IMR-90 (cell line): ENCODE measurements at regions not wholly inside any gene's neighbourhood (a gene's known extent, or its start where the extent isn't known, plus 50 kb on each side); places are given as distances from the start of the nearest gene placed in this dataset.

Experiments used
- ATAC-seq: fragments of 200-7000 bp; cut with Tn5 transposase; 2 replicates; pipeline ENCODE4 v1.9.1; 2020; ENCODE audit warnings: low read depth, mild to moderate bottlenecking, moderate library complexity
- BruUV-seq: library from RNA; stranded (reverse); fragments of 400-500 nt; replicated peaks from 2 replicates; lab custom pipeline; 2021; lab: Mats Ljungman, UMichigan
- CTCF ChIA-PET: fragments of 300-600 bp; formaldehyde crosslinking; extraction: SDS; loops from one replicate; lab custom pipeline; 2021; ENCODE audit warnings: antibody characterized with exemption; lab: Yijun Ruan, JAX
- POLR2A ChIA-PET: fragments of 300-600 bp; sonication (Branson Sonifier 250); formaldehyde crosslinking; loops from one replicate; lab custom pipeline; 2022; ENCODE audit warnings: antibody characterized with exemption; ENCODE audit not compliant: unreplicated experiment; lab: Charles Lee
- DNase-seq: peaks from one replicate; pipeline ENCODE4 v3.0.0; 2013
- H2AFZ ChIP-seq: replicated peaks from 2 replicates; pipeline ENCODE3; 2013; ENCODE audit warnings: low read length, mild to moderate bottlenecking; ENCODE audit not compliant: poor library complexity
- H2AK5ac ChIP-seq: 2 replicates; pipeline ENCODE4 v1.6.1; 2013; ENCODE audit warnings: low read depth, low read length, inconsistent platforms
- H2AK9ac ChIP-seq: replicated peaks from 2 replicates; pipeline ENCODE3; 2013; ENCODE audit warnings: mild to moderate bottlenecking, low read depth, low read length, moderate library complexity; ENCODE audit not compliant: poor library complexity
- H2BK120ac ChIP-seq: 2 replicates; pipeline ENCODE4 v1.6.1; 2013; ENCODE audit warnings: low read depth, low read length, inconsistent platforms
- H2BK15ac ChIP-seq: 3 replicates; pipeline ENCODE4 v1.6.1; 2013; ENCODE audit warnings: low read depth, low read length, inconsistent platforms
- H2BK20ac ChIP-seq: 2 replicates; pipeline ENCODE4 v1.6.1; 2013; ENCODE audit warnings: low read depth, mild to moderate bottlenecking, inconsistent platforms, low read length, moderate library complexity
- H2BK5ac ChIP-seq: 2 replicates; pipeline ENCODE4 v1.6.1; 2013; ENCODE audit warnings: mild to moderate bottlenecking, low read depth, low read length, inconsistent platforms; ENCODE audit not compliant: poor library complexity, severe bottlenecking
- H3K14ac ChIP-seq: replicated peaks from 2 replicates; pipeline ENCODE4 v1.6.1; 2013; ENCODE audit warnings: low read depth, low read length, inconsistent platforms
- H3K18ac ChIP-seq: 2 replicates; pipeline ENCODE4 v1.6.1; 2013; ENCODE audit warnings: low read depth, low read length, control low read depth
- H3K23ac ChIP-seq: 2 replicates; pipeline ENCODE4 v1.6.1; 2013; ENCODE audit warnings: low read depth, low read length, inconsistent platforms
- H3K27ac ChIP-seq: 2 replicates; pipeline ENCODE4 v1.5.1; 2013; ENCODE audit warnings: mild to moderate bottlenecking, control low read depth, low read length; ENCODE audit not compliant: insufficient read depth
- H3K27me3 ChIP-seq: 2 replicates; pipeline ENCODE4 v1.6.1; 2013; ENCODE audit warnings: low read length; ENCODE audit not compliant: control insufficient read depth, insufficient read depth
- H3K36me3 ChIP-seq: 2 replicates; pipeline ENCODE4 v1.6.1; 2013; ENCODE audit warnings: low read length, mixed read lengths; ENCODE audit not compliant: control insufficient read depth, insufficient read depth
- H3K4ac ChIP-seq: 2 replicates; pipeline ENCODE4 v1.6.1; 2013; ENCODE audit warnings: low read depth, low read length, inconsistent platforms
- H3K4me1 ChIP-seq: 2 replicates; pipeline ENCODE4 v1.6.1; 2013; ENCODE audit warnings: low read length, mixed read lengths; ENCODE audit not compliant: control insufficient read depth, insufficient read depth
- H3K4me2 ChIP-seq: 2 replicates; pipeline ENCODE4 v1.6.1; 2013; ENCODE audit warnings: low read depth, mild to moderate bottlenecking, control low read depth, low read length, moderate library complexity
- H3K4me3 ChIP-seq: 2 replicates; pipeline ENCODE4 v1.5.1; 2013; ENCODE audit warnings: low read depth, mild to moderate bottlenecking, control low read depth, low read length, moderate library complexity; ENCODE audit not compliant: insufficient read depth
- H3K56ac ChIP-seq: 2 replicates; pipeline ENCODE4 v1.6.1; 2013; ENCODE audit warnings: low read length, inconsistent platforms; ENCODE audit not compliant: insufficient read depth; ENCODE audit errors: extremely low read depth
- H3K79me1 ChIP-seq, 2 experiments: 2 replicates each; pipeline ENCODE4 v1.6.1; 2013; ENCODE audit warnings: low read length in 2 of 2, inconsistent platforms in 1 of 2, low read depth in 1 of 2
- H3K9ac ChIP-seq: 2 replicates; pipeline ENCODE4 v1.6.1; 2013; ENCODE audit warnings: low read depth, low read length, control low read depth
- H3K9me1 ChIP-seq: 2 replicates; pipeline ENCODE4 v1.6.1; 2013; ENCODE audit warnings: low read length, inconsistent platforms; ENCODE audit not compliant: insufficient read depth
- H3K9me3 ChIP-seq: 2 replicates; pipeline ENCODE4 v1.6.1; 2013; ENCODE audit warnings: low read length; ENCODE audit not compliant: control insufficient read depth, insufficient read depth
- H4K20me1 ChIP-seq: 2 replicates; pipeline ENCODE4 v1.6.1; 2013; ENCODE audit warnings: low read length, inconsistent platforms; ENCODE audit not compliant: insufficient read depth
- H4K5ac ChIP-seq: 2 replicates; pipeline ENCODE4 v1.6.1; 2013; ENCODE audit warnings: mild to moderate bottlenecking, low read depth, low read length, control low read depth
- H4K8ac ChIP-seq, 2 experiments: 2 replicates each; pipeline ENCODE4 v1.6.1; 2013; ENCODE audit warnings: low read depth in 2 of 2, low read length in 2 of 2, control low read depth in 1 of 2, inconsistent platforms in 1 of 2
- H4K91ac ChIP-seq: 2 replicates; pipeline ENCODE4 v1.6.1; 2013; ENCODE audit warnings: low read depth, low read length, inconsistent platforms; ENCODE audit not compliant: insufficient read depth
- CHD1 ChIP-seq: IDR thresholded peaks from 2 replicates; pipeline ENCODE4 v1.6.1; 2012; ENCODE audit warnings: low read depth, low read length, improper control_type of control experiment
- CTCF ChIP-seq: conservative IDR thresholded peaks from 2 replicates; pipeline ENCODE4 v1.5.1; 2012; ENCODE audit warnings: mild to moderate bottlenecking, low read depth, low read length, improper control_type of control experiment
- FOS ChIP-seq: fragments of 150-350 bp; IDR thresholded peaks from 2 replicates; pipeline ENCODE4 v1.6.1; 2016; ENCODE audit warnings: low read depth, low read length
- MAFK ChIP-seq: IDR thresholded peaks from 2 replicates; pipeline ENCODE4 v1.6.1; 2012; ENCODE audit warnings: low read depth, low read length, improper control_type of control experiment
- MAZ ChIP-seq: IDR thresholded peaks from 2 replicates; pipeline ENCODE4 v1.6.1; 2012; ENCODE audit warnings: low read depth, mild to moderate bottlenecking, low read length, improper control_type of control experiment, moderate library complexity, borderline replicate concordance
- MXI1 ChIP-seq: IDR thresholded peaks from 2 replicates; pipeline ENCODE4 v1.6.1; 2012; ENCODE audit warnings: low read depth, mild to moderate bottlenecking, low read length, moderate library complexity, borderline replicate concordance
- SMC3 ChIP-seq: fragments of 150-350 bp; IDR thresholded peaks from 2 replicates; pipeline ENCODE4 v1.6.1; 2016; ENCODE audit warnings: low read depth, mild to moderate bottlenecking, antibody characterized with exemption, low read length, moderate library complexity
- USF2 ChIP-seq: fragments of 150-350 bp; IDR thresholded peaks from 2 replicates; pipeline ENCODE4 v1.6.1; 2017; ENCODE audit warnings: mild to moderate bottlenecking, antibody characterized with exemption, low read length, low read depth
- WGBS, 2 experiments: methylation state at CpG; one replicate each; pipeline versions ENCODE4 v1.1.5 to v1.1.7; 2013; ENCODE audit warnings: missing lambda C conversion rate in 2 of 2; ENCODE audit not compliant: insufficient read length in 1 of 2; ENCODE audit errors: extremely low coverage in 2 of 2; 5-methylcytosine and 5-hydroxymethylcytosine counted together
- dilution Hi-C: fragments of 300-500 bp; cut with HindIII; formaldehyde crosslinking; loops from one replicate; pipeline ENCODE4 v1.14.3; 2018; ENCODE audit warnings: low sequenced_read_pairs; ENCODE audit not compliant: unreplicated experiment
- in situ Hi-C: fragments of 300-500 bp; cut with MboI; formaldehyde crosslinking; loops from 3 replicates; pipeline ENCODE4 v1.14.3; 2019; ENCODE audit warnings: low sequenced_read_pairs, inconsistent platforms, mixed read lengths
- intact Hi-C: fragments of 100-400 bp; cut with micrococcal nuclease; formaldehyde crosslinking; loops from 2 replicates; pipeline ENCODE4 v1.10.0; 2022

- in situ Hi-C loops (no loop called here), intact Hi-C loops (no loop called here), dilution Hi-C loops (no loop called here)
- Histone ChIP-seq H3K9me3 (no peaks in the 10 kb centered on the region), H2BK15ac (no peak overlapping the region), H3K4me2 (no peak overlapping the region), H4K5ac (no peak overlapping the region), H2AK5ac (no peak overlapping the region), H2AFZ (no peak overlapping the region), H4K20me1 (no peaks in the 10 kb centered on the region), H2AK9ac (no peak overlapping the region), H3K23ac (no peak overlapping the region), H3K27me3 (no peaks in the 10 kb centered on the region), H3K4ac (no peak overlapping the region), H4K91ac (no peak overlapping the region), H3K14ac (no peak overlapping the region), H3K9me1 (no peaks in the 10 kb centered on the region), H2BK20ac (no peak overlapping the region), H3K9ac (no peak overlapping the region), H4K8ac (no peak overlapping the region), H3K4me3 (no peak overlapping the region), H2BK5ac (no peak overlapping the region), H3K18ac (no peak overlapping the region), H2BK120ac (no peak overlapping the region), H3K27ac (no peak overlapping the region), H3K79me1 (no peaks in the 10 kb centered on the region), H3K56ac (no peak overlapping the region), H3K36me3 (no peaks in the 10 kb centered on the region), H3K4me1 (no peaks in the 10 kb centered on the region)
- WGBS, 2 experiments, result no CpG with 5 or more reads among the region's 1 CpG
- no peak for DNase-seq
- no peak for ATAC-seq
- BruUV-seq, result no TSS peak
- TF ChIP-seq MAZ (no peak), CHD1 (no peak), SMC3 (no peak), MAFK (peak; percentile 61; the same call in 1 of the 2 replicates), MXI1 (no peak), CTCF (no peak), USF2 (no peak), FOS (no peak)
- ChIA-PET POLR2A (no interaction called here), CTCF (no interaction called here)
These were observed 134.2 kb upstream of the CARD18 start for GRCh38 chr11:105273660-105274280.
